ENCODE measurements at regions not wholly inside any gene's neighbourhood (a gene's known extent, or its start where the extent isn't known, plus 50 kb on each side); places are given as distances from the start of the nearest gene placed in this dataset.

DNA sequence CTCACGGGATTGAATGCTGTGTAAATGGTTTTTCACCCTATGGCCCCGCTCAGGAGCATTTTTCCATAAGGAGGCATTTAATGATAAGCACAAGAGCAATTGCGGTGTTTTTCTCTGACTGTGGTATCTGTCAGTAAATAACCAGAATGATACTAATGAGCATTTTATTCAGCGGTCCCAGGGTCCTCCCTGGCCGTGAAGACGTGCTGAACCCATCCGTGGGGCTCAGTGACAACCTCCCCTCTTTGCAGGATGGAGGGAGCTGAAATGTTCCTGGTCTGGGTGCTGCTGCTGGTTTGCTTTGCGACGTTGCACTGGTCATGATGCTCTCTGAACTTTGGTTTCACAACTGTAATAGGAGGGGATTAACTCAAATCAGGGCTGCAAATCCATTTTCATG lies 625.6 kb downstream of the AACS start:
- TF ChIP-seq POLR2AphosphoS5 (IDR thresholded peaks at IDR 0.05) (no peak), TAF1 (IDR thresholded peaks at IDR 0.05; ENCODE audit: low read depth) (no peak), MXI1 (conservative IDR thresholded peaks at IDR 0.05; ENCODE audit: poor library complexity, severe bottlenecking) (no peak)
- TF ChIP-seq, protein P1, sequence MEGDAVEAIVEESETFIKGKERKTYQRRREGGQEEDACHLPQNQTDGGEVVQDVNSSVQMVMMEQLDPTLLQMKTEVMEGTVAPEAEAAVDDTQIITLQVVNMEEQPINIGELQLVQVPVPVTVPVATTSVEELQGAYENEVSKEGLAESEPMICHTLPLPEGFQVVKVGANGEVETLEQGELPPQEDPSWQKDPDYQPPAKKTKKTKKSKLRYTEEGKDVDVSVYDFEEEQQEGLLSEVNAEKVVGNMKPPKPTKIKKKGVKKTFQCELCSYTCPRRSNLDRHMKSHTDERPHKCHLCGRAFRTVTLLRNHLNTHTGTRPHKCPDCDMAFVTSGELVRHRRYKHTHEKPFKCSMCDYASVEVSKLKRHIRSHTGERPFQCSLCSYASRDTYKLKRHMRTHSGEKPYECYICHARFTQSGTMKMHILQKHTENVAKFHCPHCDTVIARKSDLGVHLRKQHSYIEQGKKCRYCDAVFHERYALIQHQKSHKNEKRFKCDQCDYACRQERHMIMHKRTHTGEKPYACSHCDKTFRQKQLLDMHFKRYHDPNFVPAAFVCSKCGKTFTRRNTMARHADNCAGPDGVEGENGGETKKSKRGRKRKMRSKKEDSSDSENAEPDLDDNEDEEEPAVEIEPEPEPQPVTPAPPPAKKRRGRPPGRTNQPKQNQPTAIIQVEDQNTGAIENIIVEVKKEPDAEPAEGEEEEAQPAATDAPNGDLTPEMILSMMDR (IDR thresholded peaks at IDR 0.05; ENCODE audit: poor library complexity, severe bottlenecking): no peak
- TF ChIP-seq, protein P2, sequence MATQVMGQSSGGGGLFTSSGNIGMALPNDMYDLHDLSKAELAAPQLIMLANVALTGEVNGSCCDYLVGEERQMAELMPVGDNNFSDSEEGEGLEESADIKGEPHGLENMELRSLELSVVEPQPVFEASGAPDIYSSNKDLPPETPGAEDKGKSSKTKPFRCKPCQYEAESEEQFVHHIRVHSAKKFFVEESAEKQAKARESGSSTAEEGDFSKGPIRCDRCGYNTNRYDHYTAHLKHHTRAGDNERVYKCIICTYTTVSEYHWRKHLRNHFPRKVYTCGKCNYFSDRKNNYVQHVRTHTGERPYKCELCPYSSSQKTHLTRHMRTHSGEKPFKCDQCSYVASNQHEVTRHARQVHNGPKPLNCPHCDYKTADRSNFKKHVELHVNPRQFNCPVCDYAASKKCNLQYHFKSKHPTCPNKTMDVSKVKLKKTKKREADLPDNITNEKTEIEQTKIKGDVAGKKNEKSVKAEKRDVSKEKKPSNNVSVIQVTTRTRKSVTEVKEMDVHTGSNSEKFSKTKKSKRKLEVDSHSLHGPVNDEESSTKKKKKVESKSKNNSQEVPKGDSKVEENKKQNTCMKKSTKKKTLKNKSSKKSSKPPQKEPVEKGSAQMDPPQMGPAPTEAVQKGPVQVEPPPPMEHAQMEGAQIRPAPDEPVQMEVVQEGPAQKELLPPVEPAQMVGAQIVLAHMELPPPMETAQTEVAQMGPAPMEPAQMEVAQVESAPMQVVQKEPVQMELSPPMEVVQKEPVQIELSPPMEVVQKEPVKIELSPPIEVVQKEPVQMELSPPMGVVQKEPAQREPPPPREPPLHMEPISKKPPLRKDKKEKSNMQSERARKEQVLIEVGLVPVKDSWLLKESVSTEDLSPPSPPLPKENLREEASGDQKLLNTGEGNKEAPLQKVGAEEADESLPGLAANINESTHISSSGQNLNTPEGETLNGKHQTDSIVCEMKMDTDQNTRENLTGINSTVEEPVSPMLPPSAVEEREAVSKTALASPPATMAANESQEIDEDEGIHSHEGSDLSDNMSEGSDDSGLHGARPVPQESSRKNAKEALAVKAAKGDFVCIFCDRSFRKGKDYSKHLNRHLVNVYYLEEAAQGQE (IDR thresholded peaks at IDR 0.05; ENCODE audit: borderline replicate concordance): no peak
- no peaks in the 10 kb centered on the region for H3K9me2 ChIP-seq (ENCODE audit: insufficient read depth, low read length)
- no peaks in the 10 kb centered on the region for H3K27me3 ChIP-seq (ENCODE audit: insufficient read depth, low read depth, low read length)

DNA sequence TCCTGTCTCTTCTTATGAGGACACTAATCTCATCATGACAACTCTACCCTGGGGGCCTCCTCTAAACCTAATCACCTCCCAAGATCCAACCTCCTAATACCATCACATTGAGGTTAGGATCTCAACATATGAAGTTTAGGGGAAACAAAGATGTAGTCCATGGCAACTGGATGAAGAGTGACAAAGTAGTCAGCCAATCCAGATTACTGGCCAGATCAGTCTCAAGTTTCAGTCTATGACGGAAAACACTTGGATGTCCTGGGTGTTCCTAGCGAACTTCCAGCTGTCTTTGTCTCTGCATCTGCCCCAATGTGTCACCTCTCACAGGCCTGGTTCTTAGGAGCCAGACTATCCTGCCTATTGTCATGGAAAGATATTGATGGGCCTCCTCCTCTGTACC lies 630.8 kb downstream of the AACS start:
- Histone ChIP-seq H3K9ac (ENCODE audit: low read length) (no peak overlapping the region), H4K20me1 (ENCODE audit: insufficient read depth) (no peaks in the 10 kb centered on the region), H3K9me2 (ENCODE audit: insufficient read depth, low read length) (no peaks in the 10 kb centered on the region), H3K79me2 (replicated peaks; ENCODE audit: insufficient read depth, low read length) (no peaks in the 10 kb centered on the region), H3K4me2 (ENCODE audit: low read length) (no peak overlapping the region), H3K27me3 (ENCODE audit: insufficient read depth, low read depth, low read length) (no peaks in the 10 kb centered on the region), H3K9me3 (ENCODE audit: low read length) (no peaks in the 10 kb centered on the region), H2AFZ (ENCODE audit: low read depth, low read length) (no peak overlapping the region), H3K27ac (ENCODE audit: low read length) (no peak overlapping the region), H3F3A (ENCODE audit: insufficient read depth, low read length, poor library complexity, severe bottlenecking) (no peaks in the 10 kb centered on the region), H3K4me3 (ENCODE audit: low read length) (no peak overlapping the region), H3K36me3 (ENCODE audit: insufficient read depth, low read length) (no peaks in the 10 kb centered on the region)
- TF ChIP-seq TAF1 (IDR thresholded peaks at IDR 0.05; ENCODE audit: low read depth) (no peak), SMC3 (conservative IDR thresholded peaks at IDR 0.05; ENCODE audit: poor library complexity) (no peak), POLR2AphosphoS5 (IDR thresholded peaks at IDR 0.05) (no peak), RAD21 (conservative IDR thresholded peaks at IDR 0.05) (no peak), EZH2 (IDR thresholded peaks at IDR 0.05; ENCODE audit: borderline replicate concordance, insufficient read depth, low read length, poor library complexity, severe bottlenecking) (no peak), EP300 (conservative IDR thresholded peaks at IDR 0.05; ENCODE audit: poor library complexity, severe bottlenecking) (no peak)
- TF ChIP-seq, protein P2 (IDR thresholded peaks at IDR 0.05; ENCODE audit: borderline replicate concordance): no peak
- TF ChIP-seq, protein P1 (IDR thresholded peaks at IDR 0.05; ENCODE audit: poor library complexity, severe bottlenecking): no peak

More for the DNA sequence above, 625.6 kb downstream of the AACS start:
- no peaks in the 10 kb centered on the region for H3K79me2 ChIP-seq (replicated peaks; ENCODE audit: insufficient read depth, low read length)
- no peak overlapping the region for H3K9ac ChIP-seq (ENCODE audit: low read length)
- H3K27ac ChIP-seq (ENCODE audit: low read length): no peak overlapping the region
- H4K20me1 ChIP-seq (ENCODE audit: insufficient read depth): no peaks in the 10 kb centered on the region
- H2AFZ ChIP-seq (ENCODE audit: low read depth, low read length): no peak overlapping the region
- H3K9me3 ChIP-seq (ENCODE audit: low read length): no peaks in the 10 kb centered on the region
- H3K36me3 ChIP-seq (ENCODE audit: insufficient read depth, low read length): no peaks in the 10 kb centered on the region
- H3K4me2 ChIP-seq (ENCODE audit: low read length): no peak overlapping the region
- H3F3A ChIP-seq (ENCODE audit: insufficient read depth, low read length, poor library complexity, severe bottlenecking): no peaks in the 10 kb centered on the region
- no peak overlapping the region for H3K4me3 ChIP-seq (ENCODE audit: low read length)
